AG09319 (cell line): ENCODE measurements at regions not wholly inside any gene's neighbourhood (a gene's known extent, or its start where the extent isn't known, plus 50 kb on each side); places are given as distances from the start of the nearest gene placed in this dataset.

ENCODE experiments used
- DNase-seq: peaks from one replicate; pipeline ENCODE4 v3.0.0-alpha.2; 2010; ENCODE audit warnings: low read depth; ENCODE audit errors: extremely low read depth
- TF ChIP-seq, protein P1 (sequence below): IDR thresholded peaks from 2 replicates; pipeline ENCODE4 v1.5.1; 2011; ENCODE audit warnings: low read depth, mild to moderate bottlenecking, inconsistent platforms, low read length, moderate library complexity

- DNase-seq, result no peak
- TF ChIP-seq, protein P1, sequence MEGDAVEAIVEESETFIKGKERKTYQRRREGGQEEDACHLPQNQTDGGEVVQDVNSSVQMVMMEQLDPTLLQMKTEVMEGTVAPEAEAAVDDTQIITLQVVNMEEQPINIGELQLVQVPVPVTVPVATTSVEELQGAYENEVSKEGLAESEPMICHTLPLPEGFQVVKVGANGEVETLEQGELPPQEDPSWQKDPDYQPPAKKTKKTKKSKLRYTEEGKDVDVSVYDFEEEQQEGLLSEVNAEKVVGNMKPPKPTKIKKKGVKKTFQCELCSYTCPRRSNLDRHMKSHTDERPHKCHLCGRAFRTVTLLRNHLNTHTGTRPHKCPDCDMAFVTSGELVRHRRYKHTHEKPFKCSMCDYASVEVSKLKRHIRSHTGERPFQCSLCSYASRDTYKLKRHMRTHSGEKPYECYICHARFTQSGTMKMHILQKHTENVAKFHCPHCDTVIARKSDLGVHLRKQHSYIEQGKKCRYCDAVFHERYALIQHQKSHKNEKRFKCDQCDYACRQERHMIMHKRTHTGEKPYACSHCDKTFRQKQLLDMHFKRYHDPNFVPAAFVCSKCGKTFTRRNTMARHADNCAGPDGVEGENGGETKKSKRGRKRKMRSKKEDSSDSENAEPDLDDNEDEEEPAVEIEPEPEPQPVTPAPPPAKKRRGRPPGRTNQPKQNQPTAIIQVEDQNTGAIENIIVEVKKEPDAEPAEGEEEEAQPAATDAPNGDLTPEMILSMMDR, result no peak
Observed at GRCh38 chr14:71371711-71372396, 464.6 kb downstream of the PCNX1 start.

GRCh38 chr14:71372411-71372838 is 465.2 kb downstream of the PCNX1 start:
- TF ChIP-seq, protein P1, result no peak
- DNase-seq, result no peak

DNA sequence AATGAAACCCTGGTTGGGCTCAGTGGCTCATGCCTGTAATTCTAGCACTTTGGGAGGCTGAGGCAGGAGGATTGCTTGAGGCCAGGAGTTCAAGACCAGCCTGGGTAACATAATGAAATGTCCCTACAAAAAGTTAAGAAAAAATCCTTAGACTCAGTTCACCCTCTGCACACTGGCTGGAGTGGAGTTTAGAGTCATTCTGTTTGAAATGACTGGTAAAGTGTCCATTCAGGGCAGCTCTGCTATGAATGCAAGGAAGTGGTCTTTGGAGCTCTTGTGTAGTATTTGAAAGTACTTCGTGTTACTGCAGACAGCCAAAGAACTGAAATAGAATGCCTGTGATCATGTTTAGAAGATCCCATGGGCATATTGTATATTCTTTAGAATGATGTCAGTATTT is 466.5 kb downstream of the PCNX1 start:
- DNase-seq, result no peak
- TF ChIP-seq, protein P1, result no peak

DNA sequence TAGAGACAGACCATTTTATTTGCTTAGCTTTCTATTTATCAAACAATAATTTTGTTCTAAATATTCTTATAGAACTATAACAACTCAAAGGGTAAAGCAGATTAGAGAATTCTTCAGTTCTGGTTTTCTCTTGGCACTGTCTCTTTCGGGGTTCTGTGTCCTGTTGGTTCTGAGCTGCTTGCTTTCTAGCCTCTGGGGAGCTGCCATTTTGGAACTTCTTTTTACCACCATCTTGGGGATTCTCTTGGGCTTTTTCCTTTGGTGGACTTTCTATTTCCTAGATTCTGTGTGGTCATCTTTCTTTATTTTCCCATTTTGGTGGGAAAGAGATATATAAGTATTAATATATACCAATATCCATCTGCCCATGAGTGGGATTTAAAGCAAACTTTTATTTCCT is 467.7 kb downstream of the PCNX1 start:
- TF ChIP-seq, protein P1, result no peak
- DNase-seq, result no peak

GRCh38 chr14:71377099-71377498 is 469.8 kb downstream of the PCNX1 start:
- DNase-seq, result no peak
- TF ChIP-seq, protein P1, result no peak

DNA sequence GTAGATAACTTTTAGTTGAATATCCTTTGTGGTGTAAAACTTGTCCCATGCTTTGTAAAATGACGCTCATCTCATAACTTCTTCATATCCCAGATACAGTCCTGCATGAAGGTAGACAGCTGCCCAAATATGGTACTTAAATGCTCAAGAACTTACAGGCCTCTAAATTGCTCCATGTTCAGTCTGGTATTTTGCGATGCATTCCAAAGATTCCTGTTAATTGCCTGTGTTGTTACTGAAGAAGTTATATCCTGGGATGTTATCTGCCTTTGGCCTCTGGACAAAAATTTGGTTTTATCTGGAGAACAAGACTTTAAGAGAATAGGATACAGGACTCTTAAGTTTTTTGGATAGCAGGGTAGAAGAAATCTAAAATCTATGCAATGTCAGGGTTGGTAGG is 473.0 kb downstream of the PCNX1 start:
- no peak for DNase-seq

DNA sequence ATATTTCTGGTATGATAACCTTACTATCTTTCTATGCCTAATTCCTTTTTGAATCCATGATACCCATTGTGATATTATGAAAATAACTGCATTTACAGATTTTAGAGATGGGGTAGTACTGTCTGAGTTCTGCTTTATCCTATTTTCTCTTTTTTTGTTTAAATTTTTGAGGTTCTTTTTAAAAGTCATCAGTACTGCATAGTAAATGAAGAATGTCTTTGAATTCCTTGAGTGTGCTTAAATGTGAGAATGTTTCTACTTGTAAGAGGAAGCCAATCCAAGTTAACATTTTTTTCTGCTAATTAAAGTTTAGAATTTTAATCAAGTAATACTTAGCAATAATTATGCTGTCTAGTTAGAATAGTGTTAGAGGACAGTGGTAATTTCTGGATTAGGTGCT is 474.6 kb downstream of the PCNX1 start:
- TF ChIP-seq, protein P1, result no peak
- no peak for DNase-seq

More for the DNA sequence above, 473.0 kb downstream of the PCNX1 start:
- TF ChIP-seq, protein P1, result no peak
